Spleen (tissue), 7 donors: ENCODE measurements at regions not wholly inside any gene's neighbourhood (a gene's known extent, or its start where the extent isn't known, plus 50 kb on each side); places are given as distances from the start of the nearest gene placed in this dataset.

ENCODE experiments used
- CTCF ChIP-seq, 11 experiments: fragments of 200-600 bp in 7 of 11; fragments of 450-650 bp in 4 of 11; sonication (generic) in 4 of 11; IDR thresholded peaks in 8 of 11; conservative IDR thresholded peaks in 3 of 11; 1 replicate in 7 of 11; 2 replicates in 4 of 11; pipeline versions ENCODE4 v1.4.0 to v1.8.0; 2016 to 2021; ENCODE audit warnings: antibody characterized with exemption in 11 of 11, inconsistent platforms in 4 of 11, mild to moderate bottlenecking in 1 of 11
- POLR2A ChIP-seq, 3 donors: fragments of 450-650 bp; IDR thresholded peaks; one replicate each; pipeline ENCODE4 v1.5.1; 2017; ENCODE audit warnings: antibody characterized with exemption in 3 of 3, mild to moderate bottlenecking in 1 of 3
- donor health status: DM: no; HTN: no; CAD: no; lungs with moderate emphysema.
- donor health status: DM: no; HTN: no; CAD: no.
- donor health status: DM: no; HTN: no; CAD: no.

- TF ChIP-seq CTCF (IDR thresholded peaks at IDR 0.05 in 8 of 11, conservative IDR thresholded peaks at IDR 0.05 in 3 of 11), result no peak
- no peak for TF ChIP-seq POLR2A (IDR thresholded peaks at IDR 0.05)
Observed at GRCh38 chr18:59087391-59087790, 52.3 kb upstream of the SEC11C start.
